Stimulated activated naive CD8-positive, alpha-beta T cell treated with anti-CD3 and anti-CD28 coated beads, Interleukin-15, Interleukin-2, amounts not matched to agents 100 ng/mL and 50 ng/mL, for 24 hours (primary cell): ENCODE measurements at regions not wholly inside any gene's neighbourhood (a gene's known extent, or its start where the extent isn't known, plus 50 kb on each side); places are given as distances from the start of the nearest gene placed in this dataset.

Experiments
- H3K27ac Mint-ChIP-seq: one replicate; pipeline ENCODE4 v1.8.0; 2021; ENCODE audit warnings: mild to moderate bottlenecking, mixed read lengths
- H3K27me3 Mint-ChIP-seq: one replicate; pipeline ENCODE4 v1.8.0; 2021; ENCODE audit warnings: mixed read lengths
- H3K36me3 Mint-ChIP-seq: one replicate; pipeline ENCODE4 v1.8.0; 2021; ENCODE audit warnings: low read depth, mixed read lengths
- H3K4me1 Mint-ChIP-seq: one replicate; pipeline ENCODE4 v1.8.0; 2021; ENCODE audit warnings: low read depth, mixed read lengths
- H3K4me3 Mint-ChIP-seq: one replicate; pipeline ENCODE4 v1.8.0; 2021; ENCODE audit warnings: mild to moderate bottlenecking, mixed read lengths
- H3K9me3 Mint-ChIP-seq: one replicate; pipeline ENCODE4 v1.8.0; 2021; ENCODE audit warnings: mixed read lengths

DNA sequence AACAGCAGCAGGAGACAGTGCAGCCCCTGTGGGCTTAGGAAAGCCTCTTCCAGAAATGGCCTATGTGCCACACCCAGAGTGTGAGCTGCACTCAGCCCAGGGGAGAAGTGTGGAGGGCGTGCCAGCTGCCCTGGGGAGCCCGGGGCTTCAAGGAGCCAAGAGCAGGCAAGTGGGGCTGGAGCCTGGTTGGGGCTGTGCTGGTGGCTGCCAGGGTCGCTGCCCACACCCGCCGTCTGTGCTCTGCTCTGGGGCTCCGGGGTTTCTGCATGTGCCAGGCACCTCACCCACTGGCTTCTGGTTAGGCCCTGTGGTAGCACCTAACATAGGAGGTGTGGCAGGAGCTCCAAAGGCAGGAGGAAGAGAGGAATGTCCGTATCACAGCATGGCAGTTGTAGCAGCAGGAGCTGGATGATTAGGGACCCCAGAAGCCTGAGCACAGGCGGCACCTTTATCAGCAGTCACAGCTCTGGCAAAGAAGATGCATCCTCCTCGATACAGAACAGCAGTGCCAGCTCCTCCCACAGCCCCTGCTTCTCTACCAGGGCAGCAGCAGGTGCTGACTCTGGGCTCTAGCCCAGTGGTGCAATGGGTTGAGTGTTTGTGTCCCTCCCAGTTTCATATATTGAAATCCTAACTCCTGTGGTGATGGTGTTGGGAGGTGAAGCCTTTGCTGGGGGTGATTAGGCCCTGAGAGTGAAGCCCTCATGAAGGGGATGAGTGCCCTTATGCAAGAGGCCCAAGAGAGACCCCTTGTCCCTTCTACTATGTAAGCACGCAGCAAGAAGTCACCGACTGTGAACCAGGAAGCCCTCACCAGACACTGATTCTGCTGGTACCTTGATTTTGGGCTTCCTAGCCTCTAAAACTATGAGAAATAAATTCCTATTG lies 70.0 kb upstream of the KLF13 start:
- H3K4me1 Mint-ChIP-seq = peaks cover 54% of the 10 kb centered on the region
- no peak overlapping the region for H3K4me3 Mint-ChIP-seq
- no peaks in the 10 kb centered on the region for H3K36me3 Mint-ChIP-seq
- H3K27me3 Mint-ChIP-seq = peaks cover 2% of the 10 kb centered on the region
- peaks cover 6% of the 10 kb centered on the region for H3K9me3 Mint-ChIP-seq
- no peak overlapping the region for H3K27ac Mint-ChIP-seq

DNA sequence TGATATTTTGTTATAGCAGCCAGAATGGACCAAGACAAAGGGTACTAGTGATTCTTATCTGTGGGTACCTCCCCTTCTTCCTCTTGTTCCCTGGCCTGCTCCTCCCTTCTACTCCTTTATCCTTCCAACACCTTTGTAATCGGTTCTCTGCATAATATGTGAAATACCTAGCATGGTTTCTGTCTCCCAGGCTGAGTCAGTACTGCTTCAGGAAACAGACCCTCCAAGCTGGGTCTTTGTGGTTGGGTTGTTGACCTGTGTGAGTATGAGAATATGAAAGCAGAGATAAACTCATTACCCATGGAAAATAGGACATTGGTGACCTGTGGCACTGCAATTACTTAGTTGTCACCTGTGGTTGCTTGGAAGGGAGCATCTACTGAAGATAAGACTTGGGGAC lies 69.3 kb upstream of the KLF13 start:
- H3K4me3 Mint-ChIP-seq = no peak overlapping the region
- no peaks in the 10 kb centered on the region for H3K36me3 Mint-ChIP-seq
- no peak overlapping the region for H3K27ac Mint-ChIP-seq
- H3K9me3 Mint-ChIP-seq = peaks cover 6% of the 10 kb centered on the region
- peaks cover 4% of the 10 kb centered on the region for H3K27me3 Mint-ChIP-seq
- peaks cover 58% of the 10 kb centered on the region for H3K4me1 Mint-ChIP-seq

DNA sequence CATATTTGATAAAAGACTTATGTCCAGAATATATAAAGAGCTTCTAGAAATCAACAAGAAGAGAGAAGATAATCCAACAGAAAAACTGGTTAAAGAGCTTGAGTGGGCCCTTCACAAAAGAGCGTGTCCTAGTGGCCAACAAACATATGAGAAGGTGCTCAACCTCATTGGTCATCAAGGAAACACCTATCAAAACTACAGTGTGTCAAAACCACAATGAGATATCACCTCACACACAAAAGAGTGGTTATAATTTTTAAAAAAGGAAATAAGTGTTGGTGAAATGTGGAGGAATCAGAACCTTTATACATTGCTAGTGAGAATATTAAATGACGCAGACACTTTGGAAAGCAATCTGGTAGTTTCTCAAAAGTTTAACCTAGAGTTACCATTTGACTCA lies 68.4 kb upstream of the KLF13 start:
- no peak overlapping the region for H3K4me3 Mint-ChIP-seq
- no peak overlapping the region for H3K27ac Mint-ChIP-seq
- peaks cover 6% of the 10 kb centered on the region for H3K9me3 Mint-ChIP-seq
- H3K4me1 Mint-ChIP-seq = peaks cover 68% of the 10 kb centered on the region
- H3K36me3 Mint-ChIP-seq = no peaks in the 10 kb centered on the region
- H3K27me3 Mint-ChIP-seq = peaks cover 7% of the 10 kb centered on the region

DNA sequence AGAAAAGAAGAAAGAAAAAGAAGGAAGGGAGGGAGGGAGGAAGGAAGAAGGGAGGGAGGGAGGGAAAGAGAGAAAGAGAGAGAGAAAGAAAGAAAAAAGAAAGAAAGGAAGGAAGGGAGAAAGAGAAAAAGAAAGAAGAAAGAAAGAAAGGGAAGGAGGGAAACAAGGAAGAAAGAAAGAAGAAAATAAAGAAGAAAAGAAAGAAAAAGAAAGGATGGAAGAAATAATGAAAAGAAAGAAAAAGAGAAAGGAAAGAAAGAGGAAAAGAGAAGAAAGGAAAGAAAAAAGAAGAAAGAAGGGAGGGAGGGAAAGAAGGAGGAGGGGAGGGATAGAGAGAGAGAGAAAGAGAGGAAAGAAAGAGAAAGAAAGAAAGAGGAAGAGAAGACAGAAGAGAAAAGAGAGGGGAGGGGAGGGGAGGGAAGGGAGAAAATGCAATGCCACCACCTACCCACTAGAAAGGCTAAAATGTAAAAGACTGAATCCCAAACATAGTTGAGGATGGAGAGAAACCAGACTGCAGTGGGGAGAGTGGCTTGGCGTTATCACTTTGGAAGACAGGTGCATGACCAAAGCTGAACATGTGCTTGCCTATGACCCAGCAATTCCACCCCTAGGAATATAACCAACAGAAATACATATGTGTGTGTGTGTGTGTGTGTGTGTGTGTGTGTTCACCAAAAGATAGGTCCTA lies 66.9 kb upstream of the KLF13 start:
- Mint-ChIP-seq H3K27ac (no peak overlapping the region), H3K4me1 (peaks cover 78% of the 10 kb centered on the region), H3K36me3 (no peaks in the 10 kb centered on the region), H3K9me3 (peaks cover 6% of the 10 kb centered on the region), H3K4me3 (no peak overlapping the region), H3K27me3 (peaks cover 7% of the 10 kb centered on the region)

DNA sequence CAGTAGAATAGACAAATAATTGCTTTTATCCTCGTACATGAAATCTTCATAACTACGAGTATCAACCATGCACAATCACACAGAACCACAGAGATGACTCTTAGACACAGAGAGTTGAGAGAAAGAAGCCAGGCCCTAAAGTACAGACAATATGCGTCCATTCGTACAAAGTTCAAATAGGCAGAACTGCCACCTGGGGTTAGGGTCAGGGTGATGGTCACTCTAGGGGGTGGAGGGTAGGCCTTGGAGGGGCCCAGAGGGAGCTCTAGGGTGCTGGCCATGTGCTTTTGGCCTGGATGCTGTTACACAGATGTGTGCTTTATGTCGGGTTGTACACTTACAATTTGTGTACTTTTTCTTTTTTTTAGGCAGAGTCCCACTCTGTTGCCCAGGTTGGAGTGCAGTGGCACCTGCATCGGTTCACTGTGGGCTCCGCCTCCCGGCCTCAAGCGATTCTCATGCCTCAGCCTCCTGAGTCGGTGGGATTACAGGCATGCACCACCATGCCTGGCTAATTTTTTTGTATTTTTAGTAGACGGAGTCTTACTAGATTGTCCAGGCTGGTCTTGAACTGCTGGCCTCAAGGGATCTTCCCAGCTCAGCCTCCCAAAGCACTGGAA lies 65.9 kb upstream of the KLF13 start:
- no peaks in the 10 kb centered on the region for H3K36me3 Mint-ChIP-seq
- peaks cover 7% of the 10 kb centered on the region for H3K27me3 Mint-ChIP-seq
- peaks cover 6% of the 10 kb centered on the region for H3K9me3 Mint-ChIP-seq
- H3K4me3 Mint-ChIP-seq = no peak overlapping the region
- peaks cover 78% of the 10 kb centered on the region for H3K4me1 Mint-ChIP-seq
- H3K27ac Mint-ChIP-seq = no peak overlapping the region

DNA sequence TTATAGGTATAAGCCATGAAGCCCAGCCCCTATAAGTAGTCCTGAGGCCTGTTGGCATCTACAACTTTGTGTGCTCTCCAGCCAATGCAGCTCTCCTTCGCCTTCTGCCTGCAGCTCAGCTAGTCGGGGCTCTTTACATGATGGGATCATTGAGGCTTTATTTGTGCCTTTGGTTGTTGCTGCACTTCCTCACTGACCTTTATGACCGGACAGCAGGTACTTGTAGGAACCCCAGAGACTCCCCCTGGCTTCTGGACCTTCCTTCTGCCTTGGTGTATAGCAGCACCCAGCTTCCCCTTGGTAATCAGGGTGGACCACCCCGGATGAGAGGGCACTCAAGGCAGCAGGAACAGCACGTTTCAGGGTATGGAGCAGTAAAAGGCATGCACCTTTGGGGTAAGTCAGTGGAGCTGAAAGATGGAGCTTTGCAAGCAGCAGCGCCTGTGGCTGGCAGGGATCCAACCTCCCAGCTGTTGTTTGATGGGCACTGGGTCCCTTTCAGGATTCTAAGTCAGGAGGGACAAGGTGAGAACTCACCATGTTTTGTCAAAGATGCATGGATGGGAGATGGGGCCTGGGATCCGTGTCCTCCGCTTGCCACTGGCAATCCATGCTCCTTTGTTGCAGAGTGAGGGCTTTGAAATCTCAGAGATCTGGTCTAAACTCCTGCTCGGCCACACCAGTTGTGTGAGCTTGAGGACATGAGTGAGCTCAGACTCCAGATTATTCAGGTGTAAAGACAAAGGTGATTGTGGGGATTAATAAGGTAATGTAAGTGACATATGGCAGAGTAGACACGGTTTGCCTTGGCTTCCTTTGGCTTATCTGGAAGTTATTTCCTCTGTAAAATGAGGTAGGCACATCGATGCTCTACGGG lies 65.1 kb upstream of the KLF13 start:
- H3K27ac Mint-ChIP-seq = no peak overlapping the region
- no peak overlapping the region for H3K4me3 Mint-ChIP-seq
- peaks cover 78% of the 10 kb centered on the region for H3K4me1 Mint-ChIP-seq
- no peaks in the 10 kb centered on the region for H3K36me3 Mint-ChIP-seq
- H3K9me3 Mint-ChIP-seq = peaks cover 6% of the 10 kb centered on the region
- peaks cover 7% of the 10 kb centered on the region for H3K27me3 Mint-ChIP-seq

DNA sequence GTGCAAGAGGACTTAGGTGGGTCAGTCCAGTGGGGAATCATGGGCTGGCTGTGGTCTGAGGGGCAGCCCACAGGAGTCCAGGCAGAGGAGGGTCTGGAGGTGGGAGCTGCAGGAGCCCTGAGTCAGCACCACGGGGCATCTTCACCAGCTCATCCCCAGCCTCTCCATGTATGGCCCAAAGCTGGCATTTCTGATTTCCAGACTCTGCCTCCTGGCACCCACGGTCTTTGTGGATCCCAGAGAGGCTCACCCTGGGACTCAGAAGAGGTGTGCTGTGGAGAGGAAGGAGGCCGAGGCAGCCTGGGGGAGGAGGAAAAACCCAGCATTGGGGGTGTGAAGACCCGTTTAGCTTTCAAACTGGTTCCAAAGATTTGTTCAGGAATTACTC lies 64.5 kb upstream of the KLF13 start:
- Mint-ChIP-seq H3K36me3 (no peaks in the 10 kb centered on the region), H3K4me3 (no peak overlapping the region), H3K9me3 (peaks cover 6% of the 10 kb centered on the region), H3K4me1 (peaks cover 78% of the 10 kb centered on the region), H3K27me3 (peaks cover 7% of the 10 kb centered on the region), H3K27ac (no peak overlapping the region)

DNA sequence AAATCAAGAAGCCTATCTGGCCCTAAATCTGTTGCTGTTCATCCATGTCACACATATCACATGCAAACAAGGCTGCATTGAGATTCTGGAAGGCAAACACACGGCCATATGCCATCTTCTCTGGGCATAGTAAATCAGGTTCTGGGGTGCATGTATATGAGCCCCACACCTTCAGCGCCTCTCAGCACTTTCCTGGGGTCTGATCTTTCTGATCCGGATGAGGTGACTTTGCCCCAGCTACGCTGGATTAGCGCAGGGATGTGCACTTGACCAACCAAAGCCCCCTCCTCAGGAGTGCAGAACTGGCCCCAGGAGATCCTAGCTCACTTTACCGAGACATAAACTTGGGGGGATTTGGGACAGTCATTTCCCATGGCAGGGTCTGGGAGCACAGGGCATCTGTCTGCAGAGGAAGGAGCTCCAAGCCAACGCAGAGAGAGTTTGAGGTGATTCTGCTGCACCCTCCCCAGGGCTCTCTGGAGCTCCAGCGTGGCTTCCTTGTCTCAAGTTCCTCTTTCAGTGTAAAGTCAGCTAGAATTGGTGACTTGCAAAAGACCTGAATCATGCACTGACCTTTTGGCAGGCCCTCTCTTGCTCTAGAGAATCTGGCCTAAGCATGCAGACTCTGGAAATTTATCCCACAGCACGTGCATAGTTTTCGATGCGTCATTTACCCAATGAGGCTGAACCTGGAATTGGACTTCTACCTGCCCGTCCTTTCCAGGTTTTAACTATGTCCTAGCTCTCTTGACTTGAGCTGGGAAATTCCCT lies 63.5 kb upstream of the KLF13 start:
- peaks cover 10% of the 10 kb centered on the region for H3K27me3 Mint-ChIP-seq

DNA sequence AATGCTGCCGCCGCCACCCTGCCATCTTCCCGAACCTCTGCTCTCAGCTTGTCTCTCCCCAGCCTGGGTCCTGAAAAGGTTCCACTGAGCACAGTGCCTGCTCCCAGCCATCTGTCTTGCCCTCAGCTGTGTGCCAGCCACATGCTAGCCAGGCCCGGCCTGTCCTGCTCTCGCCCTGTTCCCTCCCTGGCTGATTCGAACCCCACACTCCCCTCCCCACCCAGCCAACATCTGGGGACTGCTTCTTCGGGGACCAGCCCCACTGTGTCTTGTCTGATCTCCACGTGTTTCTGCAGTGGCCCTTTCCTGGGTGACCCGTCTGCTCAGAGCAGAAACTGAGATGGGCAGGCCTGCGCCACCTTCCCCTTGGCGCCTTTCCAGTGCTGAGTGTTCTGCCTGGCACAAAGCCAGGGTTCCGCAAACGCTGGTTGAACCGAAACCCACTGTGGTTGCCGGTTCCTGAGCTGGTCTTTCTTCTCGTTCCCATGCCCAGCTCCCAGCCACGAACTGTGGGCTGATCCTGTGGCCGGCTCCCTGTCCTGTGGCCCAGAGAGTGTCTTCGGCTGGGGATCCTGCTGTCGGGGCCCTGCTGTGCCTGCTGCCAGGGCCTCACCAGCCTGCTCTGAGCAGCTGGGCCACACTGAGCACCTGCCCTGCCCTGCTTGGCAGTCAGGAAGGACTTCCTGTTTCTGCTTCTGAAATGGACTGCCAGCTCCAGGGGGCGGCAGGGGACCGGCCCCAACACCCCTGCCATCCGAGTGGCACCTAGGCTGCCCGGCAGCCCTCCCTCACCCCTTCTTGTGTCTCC lies 62.7 kb upstream of the KLF13 start:
- H3K4me3 Mint-ChIP-seq = peak overlapping the region; percentile 57
- H3K27ac Mint-ChIP-seq = peak overlapping the region; percentile 82
- no peaks in the 10 kb centered on the region for H3K9me3 Mint-ChIP-seq
- H3K27me3 Mint-ChIP-seq = peaks cover 11% of the 10 kb centered on the region
- no peaks in the 10 kb centered on the region for H3K36me3 Mint-ChIP-seq
- H3K4me1 Mint-ChIP-seq = peaks cover 75% of the 10 kb centered on the region

More for the DNA sequence above, 63.5 kb upstream of the KLF13 start:
- Mint-ChIP-seq H3K4me1 (peaks cover 79% of the 10 kb centered on the region), H3K9me3 (peaks cover 2% of the 10 kb centered on the region), H3K27ac (peak overlapping the region; percentile 82), H3K36me3 (no peaks in the 10 kb centered on the region), H3K4me3 (no peak overlapping the region)

DNA sequence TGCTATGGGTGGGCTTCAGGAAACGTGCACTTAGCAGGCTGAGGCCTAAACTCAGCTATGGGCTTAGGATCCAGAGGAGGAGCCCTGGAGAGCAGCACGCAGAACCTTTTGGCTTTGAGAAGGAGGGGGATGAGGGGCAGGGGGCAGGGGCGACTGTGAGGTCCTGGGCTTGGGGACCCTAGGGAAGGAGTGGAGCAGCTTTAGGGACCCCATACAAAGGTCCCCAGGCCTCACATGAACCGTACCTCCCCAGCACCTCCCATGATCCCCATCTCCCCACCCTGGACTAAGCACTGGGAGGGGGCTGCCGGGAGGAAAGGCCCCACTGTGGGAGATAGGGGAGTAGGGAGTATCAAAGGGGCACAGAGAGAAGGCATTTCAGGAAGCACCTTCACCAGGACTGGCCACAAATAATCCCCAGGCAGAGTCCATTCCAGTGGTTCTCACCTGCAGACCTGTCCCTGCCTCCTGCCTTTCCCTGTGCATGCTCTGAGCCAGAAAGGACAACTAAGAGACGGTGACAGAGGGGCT lies 62.0 kb upstream of the KLF13 start:
- Mint-ChIP-seq H3K4me3 (no peak overlapping the region), H3K36me3 (no peaks in the 10 kb centered on the region), H3K27me3 (peaks cover 11% of the 10 kb centered on the region), H3K27ac (peak overlapping the region; percentile 82), H3K9me3 (no peaks in the 10 kb centered on the region), H3K4me1 (peaks cover 70% of the 10 kb centered on the region)

DNA sequence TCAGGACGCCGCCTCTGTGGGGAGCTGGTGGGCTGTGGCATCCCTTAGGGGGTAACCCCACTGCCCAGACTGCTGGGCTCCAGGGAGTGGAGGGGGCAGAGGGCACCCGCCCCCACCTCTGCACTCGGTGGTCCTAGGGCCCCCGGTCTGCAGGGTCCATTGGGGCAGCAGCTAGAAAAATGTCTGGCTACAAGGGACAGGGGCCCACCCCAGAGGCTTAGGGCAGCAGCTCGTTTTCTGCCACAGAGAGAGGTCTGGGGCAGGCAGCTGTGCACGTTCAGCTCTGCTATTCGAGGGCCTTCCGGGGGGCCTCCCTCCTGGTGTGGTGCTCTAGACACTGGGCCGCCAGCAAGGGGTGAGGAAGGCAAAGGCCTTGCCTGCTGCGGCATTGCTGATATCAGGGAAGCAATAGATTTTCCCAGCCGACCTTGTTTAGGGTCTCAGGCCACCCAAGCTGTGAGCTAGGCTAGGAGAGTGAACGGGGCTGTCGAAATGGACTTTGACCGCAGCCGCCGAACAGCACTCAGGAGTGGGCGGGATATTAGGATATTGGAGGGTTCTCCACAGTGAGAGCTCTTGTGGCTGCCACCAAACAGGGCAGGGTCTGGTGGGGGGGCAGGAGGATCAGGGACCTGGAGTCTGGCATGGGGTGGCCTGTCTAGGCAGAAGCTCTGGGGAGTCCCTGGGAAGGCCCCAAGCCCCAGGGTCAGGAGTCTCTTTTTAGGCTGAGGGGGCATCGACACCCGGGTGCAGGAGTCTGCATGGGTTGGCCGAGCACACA lies 61.4 kb upstream of the KLF13 start:
- H3K27me3 Mint-ChIP-seq = peaks cover 11% of the 10 kb centered on the region
- peaks cover 74% of the 10 kb centered on the region for H3K4me1 Mint-ChIP-seq
- H3K9me3 Mint-ChIP-seq = no peaks in the 10 kb centered on the region
- no peak overlapping the region for H3K4me3 Mint-ChIP-seq
- peak overlapping the region; percentile 80 for H3K27ac Mint-ChIP-seq
- H3K36me3 Mint-ChIP-seq = no peaks in the 10 kb centered on the region

DNA sequence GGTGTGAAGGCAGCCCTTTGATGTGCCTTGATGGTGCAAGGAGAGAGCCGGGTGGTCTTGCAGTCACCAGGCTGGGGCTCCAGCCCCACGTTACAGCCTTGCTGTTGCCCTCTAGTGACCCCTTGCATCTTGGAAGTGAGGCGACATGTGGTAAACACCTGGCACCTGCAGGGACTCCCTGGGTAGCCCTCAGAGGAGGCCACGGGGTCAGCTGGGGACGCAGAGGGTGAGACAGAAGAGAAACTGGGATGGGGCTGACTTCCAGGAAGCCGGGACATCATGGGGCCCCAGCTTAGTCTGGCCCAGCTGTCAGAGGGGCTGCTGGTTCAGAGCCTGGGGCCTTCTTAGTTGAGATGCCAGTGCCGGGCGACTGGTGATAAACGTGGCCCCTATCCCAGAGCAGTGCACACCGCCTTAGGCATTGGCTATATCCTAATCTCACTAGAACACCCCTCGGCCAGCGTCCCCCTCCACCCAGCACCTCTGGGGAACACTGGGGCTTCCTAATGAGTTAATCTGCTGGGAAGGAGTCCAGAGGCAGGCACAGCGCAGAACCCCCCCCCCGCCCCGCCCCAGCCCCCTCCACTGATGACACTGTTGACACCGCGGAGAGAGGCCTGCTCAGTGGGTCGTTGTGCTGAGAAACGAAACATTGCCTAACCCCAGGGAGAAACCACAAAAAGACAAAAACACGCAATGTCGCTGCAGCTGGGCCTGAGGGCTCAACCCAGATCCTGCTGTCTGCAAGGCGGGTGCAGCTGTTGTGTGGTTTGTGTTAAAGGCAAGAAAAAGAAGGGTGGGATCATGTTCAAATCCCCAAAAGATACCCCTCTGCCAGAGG lies 60.5 kb upstream of the KLF13 start:
- peak overlapping the region; percentile 80 for H3K27ac Mint-ChIP-seq
- peaks cover 74% of the 10 kb centered on the region for H3K4me1 Mint-ChIP-seq
- peaks cover 11% of the 10 kb centered on the region for H3K27me3 Mint-ChIP-seq
- no peaks in the 10 kb centered on the region for H3K36me3 Mint-ChIP-seq
- no peaks in the 10 kb centered on the region for H3K9me3 Mint-ChIP-seq
- peak overlapping the region; percentile 56 for H3K4me3 Mint-ChIP-seq
